Gastrocnemius medialis (tissue), 4 donors: ENCODE measurements at regions not wholly inside any gene's neighbourhood (a gene's known extent, or its start where the extent isn't known, plus 50 kb on each side); places are given as distances from the start of the nearest gene placed in this dataset.

Experiments
- ATAC-seq, 2 donors: fragments of 150-250 bp; one replicate each; pipeline ENCODE4 v1.9.1; 2016
- DNase-seq, 2 donors: peaks; one replicate each; pipeline ENCODE4 v3.0.0-alpha.2; 2019
- H3K27ac ChIP-seq, 4 donors: fragments of 200-600 bp; sonication (generic); 1 replicate in 1 of 4; 2 replicates in 3 of 4; pipeline ENCODE4 v1.5.1; 2016 to 2018; ENCODE audit warnings: mild to moderate bottlenecking in 2 of 4, moderate library complexity in 1 of 4
- H3K27me3 ChIP-seq, 3 donors: fragments of 200-600 bp; sonication (generic) in 2 of 3; 1 replicate in 1 of 3; 2 replicates in 2 of 3; pipeline versions ENCODE4 v1.5.1 to v1.6.0; 2016 to 2019; ENCODE audit warnings: mild to moderate bottlenecking in 1 of 3, moderate library complexity in 1 of 3
- H3K36me3 ChIP-seq, 2 donors: fragments of 200-600 bp; sonication (generic) in 1 of 2; one replicate each; pipeline ENCODE4 v1.5.1; 2017 to 2018
- H3K4me1 ChIP-seq, 2 donors: fragments of 200-600 bp; sonication (generic) in 1 of 2; one replicate each; pipeline ENCODE4 v1.5.1; 2016 to 2017; ENCODE audit warnings: mild to moderate bottlenecking in 2 of 2
- H3K4me3 ChIP-seq, 4 donors: fragments of 200-600 bp; sonication (generic) in 3 of 4; 1 replicate in 1 of 4; 2 replicates in 3 of 4; pipeline ENCODE4 v1.5.1; 2016 to 2019; ENCODE audit warnings: mild to moderate bottlenecking in 2 of 4
- H3K9me3 ChIP-seq, 3 donors: fragments of 200-600 bp; sonication (generic) in 2 of 3; 1 replicate in 1 of 3; 2 replicates in 2 of 3; pipeline ENCODE4 v1.5.1; 2016 to 2019
- CTCF ChIP-seq, 5 experiments: fragments of 450-650 bp in 3 of 5; fragments of 200-600 bp in 2 of 5; sonication (generic) in 2 of 5; IDR thresholded peaks in 4 of 5; conservative IDR thresholded peaks in 1 of 5; 1 replicate in 4 of 5; 2 replicates in 1 of 5; pipeline ENCODE4 v1.5.1; 2016 to 2019; ENCODE audit warnings: antibody characterized with exemption in 5 of 5, mild to moderate bottlenecking in 3 of 5, moderate library complexity in 3 of 5
- POLR2A ChIP-seq, 2 donors: fragments of 450-650 bp; IDR thresholded peaks; one replicate each; pipeline ENCODE4 v1.6.1; 2017; ENCODE audit warnings: antibody characterized with exemption in 2 of 2, mild to moderate bottlenecking in 2 of 2, moderate library complexity in 2 of 2
- in situ Hi-C, 4 donors: fragments of 200-750 bp; cut with MboI; loops; one replicate each; pipeline versions ENCODE4 v1.15.0 to v1.8.0; 2017; ENCODE audit warnings: low sequenced_read_pairs in 4 of 4
- intact Hi-C: fragments of 100-400 bp; cut with DNase I; formaldehyde crosslinking; loops from one replicate; pipeline ENCODE4 v1.15.1; 2023; ENCODE audit warnings: low total_unique reads

DNA sequence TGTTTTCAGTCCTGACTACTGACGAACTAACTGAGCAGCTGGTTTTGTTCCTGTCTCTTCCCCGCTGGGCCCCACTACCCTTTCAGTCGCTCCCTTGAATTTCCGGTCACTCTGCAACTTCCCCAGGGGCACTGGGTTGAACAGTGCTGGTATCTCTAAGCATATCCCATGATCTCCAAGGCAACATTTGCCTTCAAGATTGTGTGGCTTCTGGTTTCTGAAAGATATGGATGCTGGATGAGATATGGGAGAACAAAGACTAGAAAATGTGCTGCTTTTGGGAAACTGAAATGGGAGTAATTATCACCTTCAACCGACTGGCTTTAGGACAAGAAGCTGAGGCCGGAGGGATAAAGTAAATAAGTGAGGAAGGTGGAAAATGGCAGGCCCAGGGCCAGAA is 258.2 kb upstream of the PIK3R1 start:
- intact Hi-C loops (no loop called here), in situ Hi-C loops (no loop called here)
- ATAC-seq: no peak
- TF ChIP-seq POLR2A (IDR thresholded peaks at IDR 0.05) (no peak), CTCF (IDR thresholded peaks at IDR 0.05 in 4 of 5, conservative IDR thresholded peaks at IDR 0.05 in 1 of 5) (no peak)
- no peaks in the 10 kb centered on the region for H3K36me3 ChIP-seq
- no peak overlapping the region for H3K4me3 ChIP-seq
- H3K4me1 ChIP-seq: no peaks in the 10 kb centered on the region
- DNase-seq: no peak
- no peaks in the 10 kb centered on the region for H3K9me3 ChIP-seq
- H3K27me3 ChIP-seq: no peaks in the 10 kb centered on the region
- H3K27ac ChIP-seq: no peak overlapping the region

- intact Hi-C loops: no loop called here
- in situ Hi-C loops: no loop called here
- no peak for ATAC-seq
- no peaks in the 10 kb centered on the region for H3K36me3 ChIP-seq
- no peaks in the 10 kb centered on the region for H3K27me3 ChIP-seq
- no peak overlapping the region for H3K27ac ChIP-seq
- H3K4me1 ChIP-seq: no peaks in the 10 kb centered on the region
- H3K4me3 ChIP-seq: no peak overlapping the region
- DNase-seq: no peak
- H3K9me3 ChIP-seq: no peaks in the 10 kb centered on the region
- TF ChIP-seq POLR2A (IDR thresholded peaks at IDR 0.05) (no peak), CTCF (IDR thresholded peaks at IDR 0.05 in 4 of 5, conservative IDR thresholded peaks at IDR 0.05 in 1 of 5) (no peak)
Measured at GRCh38 chr5:67954351-67954750, 261.2 kb upstream of the PIK3R1 start.

- ATAC-seq: no peak
Measured at GRCh38 chr5:67942421-67942820, 273.1 kb upstream of the PIK3R1 start.

DNA sequence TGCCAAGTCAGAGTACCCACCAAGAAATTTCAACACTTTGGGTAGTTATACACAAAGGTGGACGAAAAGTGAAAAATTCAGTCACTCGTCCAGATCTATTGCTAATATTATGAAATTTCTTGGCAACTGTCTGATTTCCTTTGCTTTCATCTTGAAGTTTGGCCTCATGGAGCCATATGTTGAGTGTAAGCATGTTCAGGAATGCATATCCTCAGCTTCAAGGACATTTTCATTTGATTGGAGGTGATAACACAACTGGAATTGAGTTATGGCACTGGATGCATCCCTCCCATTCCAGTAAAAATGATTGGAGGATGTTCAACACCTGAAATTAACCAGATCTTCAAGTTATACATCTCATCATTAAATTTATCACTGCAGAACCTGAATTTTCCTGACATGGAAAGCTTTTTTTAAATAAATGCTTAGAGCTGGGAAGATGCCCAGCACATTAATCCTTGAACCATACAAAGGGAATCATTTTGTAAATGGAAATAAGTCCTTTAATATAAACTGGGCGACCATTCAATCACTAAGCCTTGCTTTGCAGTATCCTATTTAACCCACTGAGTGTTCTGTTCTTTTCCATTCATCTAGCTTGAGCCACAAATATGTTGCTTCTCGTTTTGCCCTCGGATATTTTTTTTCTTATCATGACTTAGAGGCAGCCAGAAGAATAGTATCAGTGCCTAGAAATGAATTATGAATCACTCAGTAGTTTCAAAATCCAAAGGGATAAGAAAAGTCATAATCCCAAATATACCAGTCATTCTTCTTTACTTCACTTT is 273.7 kb upstream of the PIK3R1 start:
- DNase-seq: no peak
- no peaks in the 10 kb centered on the region for H3K36me3 ChIP-seq
- in situ Hi-C loops: no loop called here
- H3K27me3 ChIP-seq: no peaks in the 10 kb centered on the region
- intact Hi-C loops: no loop called here
- H3K27ac ChIP-seq: no peak overlapping the region
- no peak for ATAC-seq
- no peak for TF ChIP-seq POLR2A (IDR thresholded peaks at IDR 0.05)
- no peak for TF ChIP-seq CTCF (IDR thresholded peaks at IDR 0.05 in 4 of 5, conservative IDR thresholded peaks at IDR 0.05 in 1 of 5)
- H3K4me1 ChIP-seq: no peaks in the 10 kb centered on the region
- H3K9me3 ChIP-seq: no peaks in the 10 kb centered on the region
- H3K4me3 ChIP-seq: no peak overlapping the region

More at GRCh38 chr5:67942421-67942820, 273.1 kb upstream of the PIK3R1 start:
- H3K4me1 ChIP-seq: no peaks in the 10 kb centered on the region
- no peak overlapping the region for H3K27ac ChIP-seq
- in situ Hi-C loops: no loop called here
- DNase-seq: no peak
- TF ChIP-seq CTCF (IDR thresholded peaks at IDR 0.05 in 4 of 5, conservative IDR thresholded peaks at IDR 0.05 in 1 of 5) (no peak), POLR2A (IDR thresholded peaks at IDR 0.05) (no peak)
- no peaks in the 10 kb centered on the region for H3K9me3 ChIP-seq
- no peaks in the 10 kb centered on the region for H3K27me3 ChIP-seq
- intact Hi-C loops: no loop called here
- no peak overlapping the region for H3K4me3 ChIP-seq
- no peaks in the 10 kb centered on the region for H3K36me3 ChIP-seq
